Loucy (cell line): ENCODE measurements at regions not wholly inside any gene's neighbourhood (a gene's known extent, or its start where the extent isn't known, plus 50 kb on each side); places are given as distances from the start of the nearest gene placed in this dataset.

Experiments used
- CTCF ChIP-seq: fragments of 200-600 bp; sonication (generic); conservative IDR thresholded peaks from 2 replicates; pipeline ENCODE4 v1.5.1; 2014; ENCODE audit warnings: mild to moderate bottlenecking, antibody characterized with exemption, low read length
- EZH2phosphoT487 ChIP-seq: fragments of 200-600 bp; IDR thresholded peaks from 2 replicates; pipeline ENCODE4 v1.6.1; 2018; ENCODE audit warnings: antibody characterized with exemption, mild to moderate bottlenecking, moderate library complexity, borderline replicate concordance

GRCh38 chr12:131312793-131313545 is 359.3 kb downstream of the ADGRD1 start:
- TF ChIP-seq CTCF (no peak), EZH2phosphoT487 (no peak)
